WTC11 (cell line): ENCODE measurements at regions not wholly inside any gene's neighbourhood (a gene's known extent, or its start where the extent isn't known, plus 50 kb on each side); places are given as distances from the start of the nearest gene placed in this dataset.
A peak's percentile ranks its signal among the peaks of the same experiment; 100 is the strongest.

Experiments
- ATAC-seq: fragments of 200-7000 bp; cut with Tn5 transposase; 2 replicates; pipeline ENCODE4 v1.10.0; 2021; ENCODE audit warnings: mild to moderate bottlenecking, moderate library complexity
- CTCF ChIA-PET: fragments of 300-600 bp; sonication (Branson Sonifier 250); formaldehyde crosslinking; loops from one replicate; lab custom pipeline; 2021; ENCODE audit warnings: antibody characterized with exemption; lab: Charles Lee
- POLR2A ChIA-PET: fragments of 350-600 bp; sonication (Branson Sonifier 250); formaldehyde crosslinking; loops from one replicate; lab custom pipeline; 2021; ENCODE audit warnings: antibody characterized with exemption; lab: Charles Lee
- DNase-seq: peaks from one replicate; pipeline ENCODE4 v3.0.0; 2021; ENCODE audit warnings: low spot score
- H3K27ac Mint-ChIP-seq: 2 replicates; pipeline ENCODE4 v1.8.0; 2021; ENCODE audit warnings: mixed read lengths
- H3K27me3 Mint-ChIP-seq: 2 replicates; pipeline ENCODE4 v1.8.0; 2021; ENCODE audit warnings: low read depth, mild to moderate bottlenecking, moderate library complexity, mixed read lengths
- H3K36me3 Mint-ChIP-seq: 2 replicates; pipeline ENCODE4 v1.8.0; 2021; ENCODE audit warnings: mixed read lengths
- H3K4me1 Mint-ChIP-seq: 2 replicates; pipeline ENCODE4 v1.8.0; 2022; ENCODE audit warnings: mixed read lengths
- H3K4me3 Mint-ChIP-seq: 2 replicates; pipeline ENCODE4 v1.8.0; 2021; ENCODE audit warnings: mild to moderate bottlenecking, moderate library complexity, mixed read lengths
- H3K9me3 Mint-ChIP-seq: 2 replicates; pipeline ENCODE4 v1.8.0; 2021; ENCODE audit warnings: mixed read lengths
- AR ChIP-seq: fragments of 250-450 bp; sonication (Bioruptor Pico); IDR thresholded peaks from 2 replicates; pipeline ENCODE4 v1.9.0; 2021; ENCODE audit warnings: mild to moderate bottlenecking
- ARID4B ChIP-seq: sonication (generic); formaldehyde crosslinking; IDR thresholded peaks from 2 replicates; pipeline ENCODE4 v1.8.0; 2023; ENCODE audit warnings: missing genetic modification reagents, mild to moderate bottlenecking, borderline replicate concordance
- CBFB ChIP-seq: sonication (generic); formaldehyde crosslinking; IDR thresholded peaks from 2 replicates; pipeline ENCODE4 v1.8.1; 2022; ENCODE audit warnings: mild to moderate bottlenecking, low read depth, missing genetic modification reagents
- E2F5 ChIP-seq: sonication (generic); formaldehyde crosslinking; IDR thresholded peaks from 2 replicates; pipeline ENCODE4 v1.8.1; 2022; ENCODE audit warnings: mild to moderate bottlenecking, moderate library complexity, missing genetic modification reagents
- ESRRA ChIP-seq: sonication (generic); formaldehyde crosslinking; IDR thresholded peaks from 2 replicates; pipeline ENCODE4 v1.8.1; 2022; ENCODE audit warnings: mild to moderate bottlenecking, missing genetic modification reagents, borderline replicate concordance
- FOXJ3 ChIP-seq: sonication (generic); formaldehyde crosslinking; IDR thresholded peaks from 2 replicates; pipeline ENCODE4 v1.9.0; 2021; ENCODE audit warnings: missing genetic modification reagents, mild to moderate bottlenecking, borderline replicate concordance
- OVOL2 ChIP-seq: fragments of 250-450 bp; sonication (Bioruptor Pico); IDR thresholded peaks from 2 replicates; pipeline ENCODE4 v1.9.0; 2021; ENCODE audit warnings: mild to moderate bottlenecking, borderline replicate concordance
- PRDM15 ChIP-seq: sonication (generic); formaldehyde crosslinking; IDR thresholded peaks from 2 replicates; pipeline ENCODE4 v1.8.0; 2022; ENCODE audit warnings: missing genetic modification reagents
- RELA ChIP-seq: sonication (generic); formaldehyde crosslinking; IDR thresholded peaks from 2 replicates; pipeline ENCODE4 v1.8.1; 2022; ENCODE audit warnings: missing genetic modification reagents, mild to moderate bottlenecking, borderline replicate concordance
- SMAD3 ChIP-seq: sonication (generic); formaldehyde crosslinking; IDR thresholded peaks from 2 replicates; pipeline ENCODE4 v1.8.0; 2022; ENCODE audit warnings: missing genetic modification reagents, mild to moderate bottlenecking, borderline replicate concordance
- TCF7 ChIP-seq: sonication (generic); formaldehyde crosslinking; IDR thresholded peaks from 2 replicates; pipeline ENCODE4 v1.8.0; 2022; ENCODE audit warnings: mild to moderate bottlenecking, low read depth, missing genetic modification reagents, moderate library complexity
- ZNF317 ChIP-seq: sonication (generic); formaldehyde crosslinking; IDR thresholded peaks from 2 replicates; pipeline ENCODE4 v1.8.1; 2023; ENCODE audit warnings: low read depth, mild to moderate bottlenecking, moderate library complexity, missing genetic modification reagents, borderline replicate concordance
- TF ChIP-seq, protein P1 (sequence below): fragments of 250-450 bp; sonication (Bioruptor Pico); conservative IDR thresholded peaks from 2 replicates; pipeline ENCODE4 v1.9.0; 2021; ENCODE audit warnings: mild to moderate bottlenecking

DNA sequence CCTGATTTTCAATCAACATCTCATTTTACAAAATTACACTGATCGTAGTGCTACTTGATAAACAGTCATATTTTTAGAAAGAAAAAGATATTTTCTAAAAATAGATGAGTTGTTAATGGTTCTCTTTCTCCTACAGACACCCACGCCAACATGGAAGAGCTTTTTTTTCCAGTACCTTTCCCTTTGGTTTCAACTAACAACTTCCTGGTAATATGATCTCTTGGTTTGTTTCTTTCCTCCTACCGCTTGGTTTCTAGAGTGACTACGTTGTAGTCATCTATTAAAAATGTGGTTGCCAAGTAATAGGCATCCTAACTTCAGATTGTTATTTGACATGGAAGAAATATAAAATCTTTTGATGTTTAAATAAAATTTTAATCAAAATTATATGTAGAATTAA, 189.0 kb downstream of the LACC1 start:
- peaks cover 26% of the 10 kb centered on the region for H3K36me3 Mint-ChIP-seq
- no peak overlapping the region for H3K4me3 Mint-ChIP-seq
- peaks cover 49% of the 10 kb centered on the region for H3K9me3 Mint-ChIP-seq
- ATAC-seq, result no peak
- ChIA-PET POLR2A (no interaction called here), CTCF (no interaction called here)
- no peak for TF ChIP-seq TCF7
- TF ChIP-seq FOXJ3, result no peak
- no peak for TF ChIP-seq E2F5 (CRISPR knock-in tag)
- no peak for TF ChIP-seq RELA
- TF ChIP-seq, protein P1, sequence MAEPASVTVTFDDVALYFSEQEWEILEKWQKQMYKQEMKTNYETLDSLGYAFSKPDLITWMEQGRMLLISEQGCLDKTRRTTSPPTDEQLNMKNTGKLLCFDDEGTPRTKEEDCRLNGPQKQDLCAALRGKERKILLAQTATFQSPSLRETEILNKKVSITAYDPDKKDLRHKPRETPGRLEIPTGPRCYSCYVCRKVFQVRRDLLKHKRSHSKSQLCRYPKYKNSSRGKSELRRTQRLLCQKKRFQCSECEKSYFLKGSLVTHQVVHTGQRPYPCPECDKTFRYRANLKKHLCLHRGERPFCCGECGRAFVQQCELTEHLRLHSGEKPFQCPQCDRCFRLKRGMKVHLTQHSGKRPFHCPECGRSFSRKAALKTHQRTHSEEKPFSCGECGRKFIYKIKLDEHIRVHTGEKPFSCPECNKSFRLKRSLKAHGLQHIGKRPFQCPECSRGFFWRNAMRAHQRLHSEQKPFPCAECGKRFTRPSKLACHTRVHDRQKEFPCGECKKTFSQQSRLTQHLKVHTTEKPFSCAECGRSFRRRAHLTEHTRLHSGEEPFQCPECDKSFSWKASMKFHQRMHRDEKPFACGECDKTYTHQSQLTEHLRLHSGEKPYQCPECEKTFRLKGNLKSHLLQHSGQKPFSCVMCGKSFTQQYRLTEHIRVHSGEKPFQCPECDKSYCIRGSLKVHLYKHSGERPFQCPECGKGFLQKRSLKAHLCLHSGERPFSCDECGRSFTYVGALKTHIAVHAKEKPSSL (CRISPR knock-in tag), result no peak
- no peak for TF ChIP-seq CBFB (CRISPR knock-in tag)
- TF ChIP-seq ZNF317 (CRISPR knock-in tag), result no peak
- TF ChIP-seq ESRRA (CRISPR knock-in tag), result no peak
- TF ChIP-seq ARID4B, result no peak
- no peak for TF ChIP-seq PRDM15
- TF ChIP-seq OVOL2, result no peak
- TF ChIP-seq SMAD3, result no peak
- no peak for TF ChIP-seq AR (CRISPR knock-in tag)
- peaks cover 4% of the 10 kb centered on the region for H3K27me3 Mint-ChIP-seq
- peak overlapping the region; percentile 9; the same call in 1 of the 2 replicates for H3K27ac Mint-ChIP-seq
- peaks cover 30% of the 10 kb centered on the region for H3K4me1 Mint-ChIP-seq
- DNase-seq, result no peak
